Mesenchymal stem cell (in vitro differentiated cells and primary cell): ENCODE measurements at regions not wholly inside any gene's neighbourhood (a gene's known extent, or its start where the extent isn't known, plus 50 kb on each side); places are given as distances from the start of the nearest gene placed in this dataset.

Experiments used
- DNase-seq: peaks from one replicate; pipeline ENCODE4 v3.0.0-alpha.2; 2013
- H2AFZ ChIP-seq: one replicate; pipeline ENCODE4 v1.6.1; 2013; ENCODE audit warnings: low read depth, mild to moderate bottlenecking, control low read depth, inconsistent platforms, low read length, moderate library complexity
- H2AK5ac ChIP-seq: 2 replicates; pipeline ENCODE4 v1.6.1; 2013; ENCODE audit warnings: low read length, moderate library complexity, mild to moderate bottlenecking, inconsistent platforms; ENCODE audit not compliant: severe bottlenecking
- H2BK120ac ChIP-seq: one replicate; pipeline ENCODE4 v1.6.1; 2013; ENCODE audit warnings: low read depth, mild to moderate bottlenecking, inconsistent platforms, low read length, moderate library complexity
- H2BK12ac ChIP-seq, 2 experiments: one replicate each; pipeline ENCODE4 v1.6.1; 2013; ENCODE audit warnings: inconsistent platforms in 2 of 2, low read length in 2 of 2, mild to moderate bottlenecking in 2 of 2, moderate library complexity in 2 of 2, control low read depth in 1 of 2
- H2BK15ac ChIP-seq: one replicate; pipeline ENCODE4 v1.6.1; 2013; ENCODE audit warnings: mild to moderate bottlenecking, low read depth, inconsistent platforms; ENCODE audit not compliant: poor library complexity, severe bottlenecking
- H2BK5ac ChIP-seq: 2 replicates; pipeline ENCODE4 v1.6.1; 2013; ENCODE audit warnings: low read depth, mild to moderate bottlenecking, low read length, control low read depth, inconsistent platforms; ENCODE audit not compliant: poor library complexity, severe bottlenecking
- H3K14ac ChIP-seq, 2 experiments: one replicate each; pipeline ENCODE4 v1.6.1; 2013; ENCODE audit warnings: inconsistent platforms in 2 of 2, low read length in 2 of 2, control low read depth in 1 of 2, mild to moderate bottlenecking in 1 of 2, moderate library complexity in 1 of 2
- H3K18ac ChIP-seq, 2 experiments: one replicate each; pipeline ENCODE4 v1.6.1; 2013; ENCODE audit warnings: inconsistent platforms in 2 of 2, low read length in 2 of 2, control low read depth in 1 of 2, low read depth in 1 of 2, mild to moderate bottlenecking in 1 of 2
- H3K23ac ChIP-seq, 2 experiments: one replicate each; pipeline ENCODE4 v1.6.1; 2013; ENCODE audit warnings: inconsistent platforms in 2 of 2, low read length in 2 of 2, mild to moderate bottlenecking in 2 of 2, moderate library complexity in 2 of 2, control low read depth in 1 of 2
- H3K27ac ChIP-seq: 2 replicates; pipeline ENCODE4 v1.5.1; 2013; ENCODE audit warnings: mild to moderate bottlenecking, moderate library complexity, low read length, control low read depth, inconsistent platforms; ENCODE audit not compliant: poor library complexity, severe bottlenecking
- H3K27me3 ChIP-seq, 2 experiments: 2 replicates each; pipeline versions ENCODE4 v1.6.1 to v1.7.0; 2013; ENCODE audit warnings: low read length in 2 of 2, mild to moderate bottlenecking in 2 of 2, moderate library complexity in 2 of 2, control low read depth in 1 of 2, inconsistent platforms in 1 of 2; ENCODE audit not compliant: control insufficient read depth in 1 of 2, insufficient read depth in 1 of 2
- H3K36me3 ChIP-seq, 2 experiments: 2 replicates each; pipeline versions ENCODE4 v1.6.1 to v1.7.0; 2013; ENCODE audit warnings: low read length in 2 of 2, control low read depth in 1 of 2, inconsistent platforms in 1 of 2, low read depth in 1 of 2, mild to moderate bottlenecking in 1 of 2; ENCODE audit not compliant: insufficient read depth in 2 of 2, control insufficient read depth in 1 of 2
- H3K4ac ChIP-seq, 2 experiments: one replicate each; pipeline ENCODE4 v1.6.1; 2013; ENCODE audit warnings: inconsistent platforms in 2 of 2, low read length in 2 of 2, mild to moderate bottlenecking in 2 of 2, moderate library complexity in 2 of 2, control low read depth in 1 of 2, low read depth in 1 of 2
- H3K4me1 ChIP-seq: 2 replicates; pipeline ENCODE4 v1.6.1; 2013; ENCODE audit warnings: low read depth, low read length, control low read depth; ENCODE audit not compliant: control insufficient read depth, insufficient read depth
- H3K4me2 ChIP-seq: 2 replicates; pipeline ENCODE4 v1.6.1; 2013; ENCODE audit warnings: low read length, mild to moderate bottlenecking, inconsistent platforms; ENCODE audit not compliant: poor library complexity, severe bottlenecking
- H3K4me3 ChIP-seq, 2 experiments: 2 replicates each; pipeline versions ENCODE4 v1.5.1 to v1.7.0; 2013; ENCODE audit warnings: low read length in 2 of 2, mild to moderate bottlenecking in 2 of 2, control low read depth in 1 of 2, low read depth in 1 of 2; ENCODE audit not compliant: insufficient read depth in 1 of 2
- H3K79me1 ChIP-seq: replicated peaks from 2 replicates; pipeline ENCODE4 v1.6.1; 2013; ENCODE audit warnings: mild to moderate bottlenecking, control low read depth, low read length, inconsistent platforms; ENCODE audit not compliant: poor library complexity, severe bottlenecking
- H3K9ac ChIP-seq: 2 replicates; pipeline ENCODE4 v1.7.0; 2013; ENCODE audit warnings: mild to moderate bottlenecking, low read length, moderate library complexity
- H3K9me3 ChIP-seq: 2 replicates; pipeline ENCODE4 v1.7.0; 2013; ENCODE audit warnings: mild to moderate bottlenecking, low read length; ENCODE audit not compliant: control insufficient read depth
- H4K8ac ChIP-seq: one replicate; pipeline ENCODE4 v1.6.1; 2013; ENCODE audit warnings: inconsistent platforms, mild to moderate bottlenecking, low read length, moderate library complexity
- H4K91ac ChIP-seq: one replicate; pipeline ENCODE4 v1.6.1; 2013; ENCODE audit warnings: mild to moderate bottlenecking, low read length, inconsistent platforms
- WGBS: methylation state at CpG from one replicate; pipeline ENCODE4 v1.1.7; 2013; ENCODE audit warnings: mixed read lengths; 5-methylcytosine and 5-hydroxymethylcytosine counted together

- Histone ChIP-seq H4K8ac (no peak overlapping the region), H3K4me1 (no peaks in the 10 kb centered on the region), H3K36me3 (no peaks in the 10 kb centered on the region), H3K27me3 (peaks cover 0 to 10% of the 10 kb centered on the region in 2 experiments), H2AK5ac (no peak overlapping the region), H2BK12ac (no peak overlapping the region), H2BK120ac (no peak overlapping the region), H2BK5ac (no peak overlapping the region), H2BK15ac (no peak overlapping the region), H3K18ac (no peak overlapping the region), H2AFZ (no peak overlapping the region), H3K9me3 (no peaks in the 10 kb centered on the region), H3K4ac (no peak overlapping the region), H3K23ac (no peak overlapping the region), H3K14ac (no peak overlapping the region), H3K9ac (no peak overlapping the region), H3K4me3 (no peak overlapping the region), H3K79me1 (no peaks in the 10 kb centered on the region), H3K27ac (no peak overlapping the region), H3K4me2 (no peak overlapping the region), H4K91ac (no peak overlapping the region)
- DNase-seq: no peak
- 88% methylated on average over 12 of the region's 12 CpGs for WGBS
These were observed 335.9 kb downstream of the VPS13C start for GRCh38 chr15:61724251-61724939.

- Histone ChIP-seq H3K14ac (no peak overlapping the region), H2BK5ac (no peak overlapping the region)
- WGBS: 83% methylated on average over 4 of the region's 4 CpGs
These were observed 338.8 kb downstream of the VPS13C start for GRCh38 chr15:61721418-61721817.

GRCh38 chr15:61720197-61720704, 340.0 kb downstream of the VPS13C start:
- no peak overlapping the region for H3K23ac ChIP-seq
- DNase-seq: no peak
- no peaks in the 10 kb centered on the region for H3K9me3 ChIP-seq
- H3K27me3 ChIP-seq: peaks cover 0 to 9% of the 10 kb centered on the region in 2 experiments
- H3K36me3 ChIP-seq: no peaks in the 10 kb centered on the region
- no peaks in the 10 kb centered on the region for H3K4me1 ChIP-seq
- no peaks in the 10 kb centered on the region for H3K79me1 ChIP-seq
- no peak overlapping the region for H3K27ac ChIP-seq
- WGBS: 76% methylated on average over 4 of the region's 5 CpGs
- H3K18ac ChIP-seq: no peak overlapping the region
- H3K4me2 ChIP-seq: no peak overlapping the region
- H2AK5ac ChIP-seq: no peak overlapping the region
- H4K8ac ChIP-seq: no peak overlapping the region
- no peak overlapping the region for H2BK12ac ChIP-seq
- no peak overlapping the region for H2BK5ac ChIP-seq
- no peak overlapping the region for H2BK120ac ChIP-seq
- no peak overlapping the region for H4K91ac ChIP-seq
- H2AFZ ChIP-seq: no peak overlapping the region
- no peak overlapping the region for H2BK15ac ChIP-seq
- no peak overlapping the region for H3K9ac ChIP-seq
- no peak overlapping the region for H3K4me3 ChIP-seq
- no peak overlapping the region for H3K4ac ChIP-seq
- H3K14ac ChIP-seq: no peak overlapping the region

More at GRCh38 chr15:61721418-61721817, 338.8 kb downstream of the VPS13C start:
- Histone ChIP-seq H3K9me3 (no peaks in the 10 kb centered on the region), H3K4ac (no peak overlapping the region), H4K8ac (no peak overlapping the region), H2AFZ (no peak overlapping the region), H2BK15ac (no peak overlapping the region), H3K27ac (no peak overlapping the region), H3K4me1 (no peaks in the 10 kb centered on the region), H3K18ac (no peak overlapping the region), H3K4me3 (no peak overlapping the region), H4K91ac (no peak overlapping the region), H3K9ac (no peak overlapping the region), H2AK5ac (no peak overlapping the region), H3K79me1 (no peaks in the 10 kb centered on the region), H2BK12ac (no peak overlapping the region), H3K27me3 (peaks cover 0 to 12% of the 10 kb centered on the region in 2 experiments), H3K4me2 (no peak overlapping the region), H3K36me3 (no peaks in the 10 kb centered on the region), H2BK120ac (no peak overlapping the region), H3K23ac (no peak overlapping the region)
- no peak for DNase-seq

- Histone ChIP-seq H3K18ac (no peak overlapping the region), H3K36me3 (no peaks in the 10 kb centered on the region), H4K91ac (no peak overlapping the region), H2AFZ (no peak overlapping the region), H2BK15ac (no peak overlapping the region), H3K4me3 (peak overlapping the region in 1 of 2 experiments; percentile 3), H3K4me2 (no peak overlapping the region), H2BK12ac (no peak overlapping the region), H3K27me3 (peaks cover 0 to 9% of the 10 kb centered on the region in 2 experiments), H2BK5ac (no peak overlapping the region), H3K9me3 (no peaks in the 10 kb centered on the region), H3K14ac (no peak overlapping the region), H3K4ac (no peak overlapping the region), H3K79me1 (no peaks in the 10 kb centered on the region), H3K23ac (no peak overlapping the region), H3K4me1 (no peaks in the 10 kb centered on the region), H2BK120ac (no peak overlapping the region), H3K9ac (no peak overlapping the region), H3K27ac (no peak overlapping the region), H2AK5ac (no peak overlapping the region), H4K8ac (no peak overlapping the region)
- no peak for DNase-seq
These were observed 345.2 kb downstream of the VPS13C start for GRCh38 chr15:61715082-61715481.
